DND-41 (cell line): ENCODE measurements at regions not wholly inside any gene's neighbourhood (a gene's known extent, or its start where the extent isn't known, plus 50 kb on each side); places are given as distances from the start of the nearest gene placed in this dataset.

Experiments
- ATAC-seq: fragments of 200-7000 bp; cut with Tn5 transposase; 3 replicates; pipeline ENCODE4 v1.9.1; 2021; ENCODE audit warnings: low read depth; ENCODE audit not compliant: insufficient read depth
- DNase-seq: peaks from one replicate; pipeline ENCODE4 v3.0.0-alpha.2; 2020
- H2AFZ ChIP-seq: 2 replicates; pipeline ENCODE4 v1.6.0; 2012; ENCODE audit warnings: low read depth, low read length
- H3K27ac ChIP-seq: 2 replicates; pipeline ENCODE4 v1.5.1; 2012; ENCODE audit warnings: low read length, inconsistent platforms
- H3K27me3 ChIP-seq: fragments of 200-600 bp; sonication (generic); 2 replicates; pipeline ENCODE4 v1.6.0; 2012; ENCODE audit warnings: low read length, mild to moderate bottlenecking, inconsistent platforms; ENCODE audit not compliant: insufficient read depth, poor library complexity
- H3K36me3 ChIP-seq: 2 replicates; pipeline ENCODE4 v1.5.1; 2012; ENCODE audit warnings: low read length, inconsistent platforms; ENCODE audit not compliant: insufficient read depth
- H3K4me1 ChIP-seq: 2 replicates; pipeline ENCODE4 v1.5.1; 2012; ENCODE audit warnings: mild to moderate bottlenecking, low read length; ENCODE audit not compliant: insufficient read depth
- H3K4me2 ChIP-seq: 2 replicates; pipeline ENCODE4 v1.6.0; 2012; ENCODE audit warnings: mild to moderate bottlenecking, moderate library complexity, low read length, inconsistent platforms; ENCODE audit not compliant: insufficient read depth
- H3K4me3 ChIP-seq, 2 experiments: fragments of 200-600 bp in 1 of 2; shearing (Covaris generic) in 1 of 2; 2 replicates each; pipeline ENCODE4 v1.5.1; 2012 to 2016; ENCODE audit warnings: inconsistent platforms in 2 of 2, low read length in 2 of 2, mild to moderate bottlenecking in 2 of 2, low read depth in 1 of 2, moderate library complexity in 1 of 2
- H3K79me2 ChIP-seq: 2 replicates; pipeline ENCODE4 v1.6.0; 2012; ENCODE audit warnings: low read length, inconsistent platforms; ENCODE audit not compliant: insufficient read depth
- H3K9ac ChIP-seq: 2 replicates; pipeline ENCODE4 v1.6.0; 2012; ENCODE audit warnings: low read depth, mild to moderate bottlenecking, inconsistent platforms, low read length, moderate library complexity
- H3K9me3 ChIP-seq: 2 replicates; pipeline ENCODE4 v1.5.1; 2012; ENCODE audit warnings: low read length, moderate library complexity, mild to moderate bottlenecking, inconsistent platforms; ENCODE audit not compliant: insufficient read depth, severe bottlenecking
- H4K20me1 ChIP-seq: 2 replicates; pipeline ENCODE4 v1.6.0; 2012; ENCODE audit warnings: low read length; ENCODE audit not compliant: insufficient read depth
- CTCF ChIP-seq: IDR thresholded peaks from 2 replicates; pipeline ENCODE4 v1.5.1; 2012; ENCODE audit warnings: borderline replicate concordance, low read length, moderate library complexity, mild to moderate bottlenecking; ENCODE audit not compliant: poor library complexity, severe bottlenecking; ENCODE audit errors: extremely low read depth
- EZH2 ChIP-seq: IDR thresholded peaks from 3 replicates; pipeline ENCODE4 v1.6.1; 2012; ENCODE audit warnings: borderline replicate concordance, low read depth, mild to moderate bottlenecking, moderate library complexity, low read length, inconsistent platforms; ENCODE audit not compliant: severe bottlenecking

DNA sequence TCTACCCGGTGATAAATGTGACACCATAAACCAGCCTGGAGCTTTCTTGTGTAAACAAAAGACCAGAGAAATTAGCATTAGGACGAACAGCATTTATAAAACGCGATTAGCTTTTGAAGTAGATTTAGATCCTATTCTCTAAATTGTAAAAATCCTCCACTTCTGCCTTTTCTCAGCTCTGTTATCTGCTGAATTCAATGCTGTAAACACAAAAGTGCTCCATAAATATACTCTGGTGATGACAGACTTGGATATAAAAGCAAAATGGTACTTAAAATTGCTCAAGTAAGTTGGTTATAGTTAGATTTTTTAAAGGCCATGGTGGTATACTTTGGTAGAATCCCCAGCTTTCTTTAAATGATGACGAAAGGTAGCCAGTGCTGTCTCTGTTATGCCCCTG is 114.6 kb upstream of the RMST start:
- no peaks in the 10 kb centered on the region for H3K4me1 ChIP-seq
- no peaks in the 10 kb centered on the region for H3K9me3 ChIP-seq
- ATAC-seq (no peak), DNase-seq (no peak)
- no peaks in the 10 kb centered on the region for H4K20me1 ChIP-seq
- no peak overlapping the region for H2AFZ ChIP-seq
- no peaks in the 10 kb centered on the region for H3K27me3 ChIP-seq
- H3K27ac ChIP-seq = no peak overlapping the region
- no peaks in the 10 kb centered on the region for H3K79me2 ChIP-seq
- no peak overlapping the region for H3K4me3 ChIP-seq
- H3K4me2 ChIP-seq = no peak overlapping the region
- H3K9ac ChIP-seq = no peak overlapping the region
- no peaks in the 10 kb centered on the region for H3K36me3 ChIP-seq
- TF ChIP-seq CTCF = no peak
- TF ChIP-seq EZH2 = no peak

- DNase-seq (no peak), ATAC-seq (no peak)
- no peak overlapping the region for H3K27ac ChIP-seq
- no peaks in the 10 kb centered on the region for H3K36me3 ChIP-seq
- peaks cover 3% of the 10 kb centered on the region for H3K9me3 ChIP-seq
- H3K4me3 ChIP-seq = no peak overlapping the region
- H2AFZ ChIP-seq = no peak overlapping the region
- H3K4me2 ChIP-seq = no peak overlapping the region
- no peaks in the 10 kb centered on the region for H3K4me1 ChIP-seq
- no peak overlapping the region for H3K9ac ChIP-seq
- H4K20me1 ChIP-seq = no peaks in the 10 kb centered on the region
- H3K79me2 ChIP-seq = no peaks in the 10 kb centered on the region
- H3K27me3 ChIP-seq = no peaks in the 10 kb centered on the region
- TF ChIP-seq EZH2 (no peak), CTCF (no peak)
Measured at GRCh38 chr12:97358361-97358760, 104.2 kb upstream of the RMST start.

DNA sequence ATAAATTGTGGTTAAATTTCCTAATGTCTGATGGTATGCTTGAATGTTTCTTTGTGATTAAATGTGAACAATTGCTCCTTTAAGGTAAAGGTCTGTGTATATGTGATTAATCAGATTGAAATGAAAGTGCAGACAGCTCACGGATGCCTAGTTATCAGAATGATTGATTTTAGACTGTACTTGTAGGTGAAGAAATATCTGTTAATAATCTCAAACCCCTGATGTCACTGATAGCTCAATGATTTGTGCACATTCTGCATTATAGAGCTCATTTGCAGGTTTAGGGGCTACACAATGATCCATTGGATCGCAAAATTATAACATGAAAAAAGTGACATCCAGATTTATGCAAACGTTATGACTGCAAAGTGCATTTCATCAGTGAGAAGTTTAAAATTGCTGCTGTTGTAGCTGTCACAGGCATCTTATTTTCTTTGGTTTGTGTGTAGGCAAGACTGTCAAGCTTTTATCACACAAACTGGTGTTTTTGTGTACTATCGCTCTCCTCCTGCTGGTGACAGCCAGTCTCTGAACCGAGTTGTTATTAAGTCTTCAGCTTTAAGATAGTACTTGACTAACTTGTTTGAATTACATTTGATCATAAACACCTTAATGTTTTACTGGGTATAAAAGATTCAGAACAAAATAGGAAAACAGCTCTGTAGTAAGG is 103.4 kb upstream of the RMST start:
- Histone ChIP-seq H3K27ac (no peak overlapping the region), H3K4me2 (no peak overlapping the region), H4K20me1 (no peaks in the 10 kb centered on the region), H3K27me3 (no peaks in the 10 kb centered on the region), H3K9ac (no peak overlapping the region), H3K9me3 (peaks cover 3% of the 10 kb centered on the region), H3K79me2 (no peaks in the 10 kb centered on the region), H3K36me3 (no peaks in the 10 kb centered on the region), H3K4me1 (no peaks in the 10 kb centered on the region), H2AFZ (no peak overlapping the region), H3K4me3 (no peak overlapping the region)
- DNase-seq (no peak), ATAC-seq (no peak)
- no peak for TF ChIP-seq EZH2
- no peak for TF ChIP-seq CTCF
